Putamen (tissue), 1 donor: ENCODE measurements at regions not wholly inside any gene's neighbourhood (a gene's known extent, or its start where the extent isn't known, plus 50 kb on each side); places are given as distances from the start of the nearest gene placed in this dataset.
"Not testable (repeated sequence)": the region's sequence is repeated elsewhere in the genome, so short reads cannot be mapped to it uniquely, and the experiment has no call there.

Experiments
- DNase-seq: peaks from one replicate; pipeline ENCODE4 v3.0.0-alpha.2; 2016; ENCODE audit warnings: low spot score

DNA sequence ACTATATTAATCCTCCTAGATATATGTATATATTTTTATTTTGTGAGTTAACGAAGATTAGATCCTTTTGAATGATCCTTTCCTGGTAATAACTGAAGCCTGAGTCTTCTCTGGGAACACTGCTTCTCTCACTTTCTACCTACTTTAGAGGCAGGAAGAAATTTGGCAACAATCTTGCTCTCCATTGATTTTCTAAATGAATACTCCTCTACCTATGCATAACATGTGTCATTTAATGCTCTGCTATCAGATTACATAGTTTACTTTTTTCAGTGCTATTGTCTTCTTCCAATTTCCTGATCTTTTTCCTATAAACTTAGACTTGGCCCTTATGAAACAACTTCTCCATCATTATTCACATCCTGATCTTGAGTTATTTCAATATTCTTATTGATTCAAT lies 60.4 kb upstream of the PDHA2 start:
- no peak for DNase-seq

DNA sequence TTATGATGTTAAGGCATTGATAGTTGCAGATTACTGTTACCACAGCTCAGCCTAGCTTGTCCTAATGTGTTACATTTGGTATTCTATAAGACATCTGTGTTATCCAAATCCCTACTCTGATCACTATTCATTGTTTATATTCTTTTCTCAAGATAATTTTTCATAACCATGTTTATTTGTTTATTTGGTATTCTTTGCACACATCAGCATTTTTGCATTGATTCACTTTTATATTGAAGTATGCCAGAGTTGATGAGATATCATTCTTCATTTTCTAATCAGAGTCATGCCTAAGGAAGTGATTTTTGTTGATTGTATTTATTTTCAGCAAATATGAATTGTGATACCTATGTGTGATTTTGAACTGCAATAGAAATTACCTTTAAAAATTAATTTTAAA lies 61.2 kb upstream of the PDHA2 start:
- DNase-seq: no peak

DNA sequence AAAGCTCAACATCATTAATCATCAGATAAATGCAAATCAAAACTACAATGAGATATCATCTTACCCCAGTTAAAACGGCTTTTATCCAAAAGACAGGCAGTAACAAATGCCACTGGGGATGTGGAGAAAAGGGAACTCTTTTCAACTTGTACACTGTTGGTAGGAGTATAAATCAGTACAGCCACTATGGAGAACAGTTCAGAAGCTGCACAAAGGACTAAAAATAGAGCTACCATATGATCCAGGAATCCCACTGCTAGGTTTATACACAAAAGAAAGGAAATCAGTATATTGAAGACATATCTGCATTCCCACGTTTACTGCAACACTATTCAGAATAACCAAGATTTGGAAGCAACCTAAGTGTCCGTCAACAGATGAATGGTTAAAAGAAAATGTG lies 69.3 kb upstream of the PDHA2 start:
- DNase-seq: not testable (repeated sequence)

DNA sequence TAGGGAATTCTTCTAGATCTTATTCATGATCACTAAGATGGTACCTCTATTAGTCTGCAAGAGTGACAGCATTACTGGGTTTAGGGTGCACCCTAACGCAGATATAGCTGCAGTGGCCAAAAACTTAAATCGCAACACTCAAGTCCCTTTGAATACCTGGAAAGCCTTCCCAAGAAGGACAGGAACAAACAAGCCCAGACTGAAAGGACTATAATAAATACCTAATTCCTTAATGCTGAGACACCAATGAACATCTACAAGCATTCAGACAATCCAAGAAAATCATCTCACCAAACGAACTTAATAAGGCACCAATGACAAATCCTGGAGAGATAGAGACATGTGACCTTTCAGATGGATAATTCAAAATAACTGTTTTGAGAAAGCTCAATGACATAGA lies 74.9 kb upstream of the PDHA2 start:
- DNase-seq: no peak

DNA sequence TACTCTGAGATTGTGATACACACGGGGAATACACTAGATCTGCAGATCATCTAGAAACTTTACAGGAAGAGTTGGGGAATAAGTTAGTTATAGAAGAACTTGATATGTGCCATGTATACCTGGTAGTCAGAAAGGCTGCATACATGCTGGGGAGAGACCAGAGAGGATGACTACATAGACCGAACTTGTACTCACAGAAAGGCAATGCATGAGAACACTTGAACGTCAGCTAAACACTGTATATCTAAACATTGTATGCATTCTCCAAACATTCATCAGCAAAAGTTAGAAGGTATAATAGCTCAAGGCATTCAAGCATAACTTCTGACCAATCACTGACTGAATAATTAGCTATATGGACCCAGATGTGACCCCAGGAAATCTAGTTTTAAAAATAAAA lies 78.0 kb upstream of the PDHA2 start:
- DNase-seq: no peak

DNA sequence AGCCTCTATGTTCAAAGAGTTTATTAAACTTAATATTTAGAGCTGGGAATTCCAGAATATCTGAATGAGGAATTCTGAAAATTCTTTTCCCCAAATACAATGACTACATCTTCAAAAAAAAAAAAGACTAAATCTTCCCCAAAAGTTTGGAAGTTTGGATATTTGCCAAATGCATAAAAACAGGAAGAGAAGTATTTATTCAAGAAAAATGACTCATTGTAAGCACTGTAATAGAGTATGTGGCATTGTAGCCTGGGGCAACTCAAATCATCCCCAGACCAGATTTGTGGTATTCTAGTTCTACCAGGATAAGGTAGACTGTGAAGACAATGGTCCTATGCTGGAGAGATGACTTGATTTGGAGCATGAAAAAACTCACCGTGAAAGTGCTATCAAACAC lies 78.5 kb upstream of the PDHA2 start:
- no peak for DNase-seq

DNA sequence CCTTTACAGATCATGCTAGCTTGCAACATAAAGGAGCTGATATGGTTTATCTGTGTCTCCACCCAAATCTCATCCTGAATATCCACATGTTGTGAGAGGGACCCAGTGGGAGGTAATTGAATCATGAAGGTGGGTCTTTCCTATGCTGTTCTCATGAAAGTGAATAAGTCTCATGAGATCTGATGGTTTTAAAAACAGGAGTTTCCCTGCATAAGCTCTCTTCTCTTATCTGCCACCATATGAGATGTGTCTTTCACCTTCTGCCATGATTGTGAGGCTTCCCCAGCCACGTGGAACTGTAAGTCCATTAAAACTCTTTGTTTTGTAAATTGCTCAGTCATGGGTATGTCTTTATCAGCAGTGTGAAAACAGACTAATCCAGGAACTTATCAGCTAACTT lies 79.2 kb upstream of the PDHA2 start:
- not testable (repeated sequence) for DNase-seq

DNA sequence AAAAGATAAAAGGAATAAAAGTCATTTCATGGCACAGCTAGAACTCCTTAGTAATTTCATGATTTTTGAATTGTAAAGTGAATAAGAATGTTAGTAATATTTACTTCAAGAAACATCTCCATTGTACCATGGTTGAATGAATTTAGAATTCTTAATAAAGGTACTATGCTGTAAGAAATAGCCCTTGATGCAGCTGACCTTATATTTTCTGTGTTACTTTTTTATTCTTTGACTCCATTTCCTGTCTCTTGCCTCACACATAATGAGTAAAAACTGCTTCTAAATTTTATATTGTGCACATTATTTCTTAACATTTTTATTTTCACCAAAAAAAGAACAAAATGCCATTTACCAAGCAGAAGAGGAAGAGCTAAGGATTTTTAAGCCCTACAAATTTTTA lies 81.9 kb upstream of the PDHA2 start:
- DNase-seq: no peak

DNA sequence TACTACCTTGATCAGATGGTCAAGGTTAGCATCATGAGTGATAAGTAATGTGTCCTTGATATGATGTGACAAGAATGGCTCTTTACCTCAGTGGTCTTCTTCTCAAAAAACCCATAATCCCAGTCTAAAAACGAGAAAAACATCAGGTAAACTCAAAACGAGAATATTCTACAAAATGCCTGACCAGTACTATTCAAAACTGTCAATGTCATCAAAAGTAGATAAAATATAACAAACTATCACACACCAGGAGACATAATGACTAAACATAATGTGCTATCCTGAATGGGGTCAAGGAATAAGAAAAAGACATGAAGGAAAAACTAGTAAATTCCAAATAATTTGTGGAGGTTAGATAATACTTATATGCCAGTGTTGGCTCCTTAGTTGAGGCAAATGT lies 85.2 kb upstream of the PDHA2 start:
- DNase-seq: no peak

DNA sequence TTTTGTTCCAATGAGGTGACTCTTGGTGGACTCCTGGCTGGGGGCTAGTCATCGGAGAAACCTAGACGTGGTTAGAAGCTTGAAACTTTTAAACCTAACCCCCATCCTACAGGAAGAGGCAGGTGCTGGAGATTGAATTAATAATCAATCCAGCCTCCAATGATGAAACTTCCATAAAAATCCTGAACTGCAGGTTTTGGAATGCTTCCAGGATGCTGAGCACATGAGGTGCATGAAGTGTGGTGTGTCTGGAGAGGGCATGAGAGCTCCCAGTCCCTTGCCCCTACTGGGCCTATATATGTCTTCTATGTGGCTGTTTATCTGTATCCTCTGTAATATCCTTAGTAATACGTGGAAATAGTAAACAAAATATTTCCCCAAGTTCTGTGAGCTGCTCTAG lies 90.7 kb upstream of the PDHA2 start:
- no peak for DNase-seq

DNA sequence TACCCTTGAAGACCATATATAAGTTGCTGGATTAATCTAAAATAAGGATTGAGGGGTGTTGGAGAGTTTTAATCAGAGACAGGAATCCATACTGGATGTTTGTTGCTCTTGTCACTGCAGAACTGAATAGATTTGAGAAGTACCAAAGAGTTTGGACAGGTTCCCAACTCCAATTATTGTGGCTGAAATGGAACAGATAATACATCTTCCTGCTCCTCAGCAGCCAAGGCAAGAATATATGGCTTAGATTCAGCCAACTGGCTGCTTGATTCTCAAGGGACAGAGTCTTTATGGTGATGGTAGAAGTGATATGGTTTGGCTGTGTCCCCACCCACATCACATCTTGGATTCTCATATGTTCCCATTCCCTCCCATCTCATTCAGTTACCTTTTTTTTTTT lies 97.0 kb upstream of the PDHA2 start:
- no peak for DNase-seq

DNA sequence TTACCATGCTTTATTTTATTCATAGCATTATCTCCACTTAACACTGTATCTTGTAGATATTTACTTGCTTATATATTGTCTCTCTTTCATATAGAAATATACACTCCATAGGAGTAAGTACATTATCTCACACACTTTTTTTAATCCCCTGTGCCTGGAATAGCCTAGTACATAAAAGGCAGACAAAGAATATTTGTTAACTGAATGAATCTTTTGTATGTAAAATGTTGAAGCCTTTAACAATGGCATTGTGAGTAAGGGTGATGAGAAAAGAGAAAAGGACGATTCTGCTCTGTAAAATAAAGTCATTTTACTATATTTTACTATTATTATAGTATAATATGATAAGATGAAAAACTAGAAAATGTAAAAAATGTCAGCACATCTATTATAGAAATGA lies 97.7 kb upstream of the PDHA2 start:
- peak; percentile 57 for DNase-seq

DNA sequence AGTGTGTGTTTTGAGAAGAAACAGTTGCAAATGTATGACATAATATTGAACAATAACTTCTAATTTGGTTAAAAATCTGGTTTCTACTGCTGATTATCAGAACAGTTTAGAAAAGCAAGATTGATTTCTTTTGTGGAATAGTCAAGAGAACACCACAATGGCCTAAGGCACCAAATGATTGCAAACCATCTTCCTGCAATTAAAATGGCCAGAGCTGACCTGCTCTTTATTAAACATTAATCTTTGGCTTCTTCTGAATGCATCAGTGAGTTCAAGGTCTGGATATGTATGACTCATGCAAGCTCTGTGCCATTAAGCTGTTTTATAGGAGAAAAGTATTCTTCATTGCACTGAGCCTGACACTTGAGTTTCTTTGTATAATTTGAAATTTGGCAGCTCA lies 107.8 kb upstream of the PDHA2 start:
- no peak for DNase-seq

DNA sequence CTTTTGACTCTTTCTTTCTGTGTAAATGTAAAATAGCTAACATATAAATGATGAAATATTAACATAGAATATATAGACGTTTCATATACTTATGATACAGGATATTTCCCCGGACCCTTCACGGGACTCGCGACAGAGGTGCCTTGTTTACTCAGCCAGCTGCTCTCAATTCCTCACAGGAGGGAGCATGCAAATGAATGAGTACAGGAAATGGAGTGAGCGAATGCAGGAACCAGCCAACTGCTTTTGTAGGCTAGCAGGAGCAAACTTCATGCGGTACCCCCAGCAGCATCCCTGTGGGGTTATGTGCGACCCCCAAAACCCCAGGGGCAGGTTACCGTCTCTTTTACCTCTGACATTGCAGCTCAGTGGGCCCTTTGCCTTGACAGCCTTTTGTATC lies 110.3 kb upstream of the PDHA2 start:
- DNase-seq: no peak

DNA sequence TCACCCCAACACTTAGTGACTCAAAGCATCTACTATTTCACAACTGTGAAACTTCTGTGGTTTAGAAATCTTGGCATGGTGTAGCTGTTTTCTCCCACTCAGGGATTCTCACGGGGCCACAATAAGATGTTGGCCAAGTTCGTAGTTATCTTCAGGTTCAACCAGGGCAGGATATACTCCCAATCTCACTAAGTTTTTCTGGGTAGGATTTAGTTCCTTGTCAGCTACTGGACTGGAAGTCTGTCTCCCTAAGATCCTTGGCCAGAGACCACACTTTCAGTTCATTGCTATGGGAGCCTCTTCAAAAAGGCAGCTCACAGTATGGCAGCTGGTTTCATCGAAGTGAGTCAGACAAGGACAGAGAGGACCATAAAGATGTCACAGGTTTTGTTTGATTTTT lies 111.7 kb upstream of the PDHA2 start:
- DNase-seq: no peak

DNA sequence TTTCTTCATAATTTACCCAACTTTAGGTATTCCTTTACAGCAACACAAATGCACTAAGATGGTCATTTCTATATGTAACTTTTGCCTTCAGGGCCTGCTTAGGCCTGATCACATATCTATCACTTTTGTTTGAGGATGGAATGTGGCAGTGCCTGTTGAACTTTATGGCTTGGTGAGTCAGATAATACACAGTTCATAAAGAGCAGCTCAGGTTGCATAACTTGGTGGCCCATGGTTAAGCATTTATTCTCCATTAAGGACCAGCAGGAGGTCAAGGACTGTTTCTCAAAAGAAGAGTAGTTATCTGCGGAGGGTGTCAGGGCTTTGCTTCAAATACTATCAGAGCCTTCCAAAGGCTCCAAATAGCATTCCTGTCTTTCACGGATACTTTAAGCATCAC lies 124.1 kb upstream of the PDHA2 start:
- DNase-seq: no peak

DNA sequence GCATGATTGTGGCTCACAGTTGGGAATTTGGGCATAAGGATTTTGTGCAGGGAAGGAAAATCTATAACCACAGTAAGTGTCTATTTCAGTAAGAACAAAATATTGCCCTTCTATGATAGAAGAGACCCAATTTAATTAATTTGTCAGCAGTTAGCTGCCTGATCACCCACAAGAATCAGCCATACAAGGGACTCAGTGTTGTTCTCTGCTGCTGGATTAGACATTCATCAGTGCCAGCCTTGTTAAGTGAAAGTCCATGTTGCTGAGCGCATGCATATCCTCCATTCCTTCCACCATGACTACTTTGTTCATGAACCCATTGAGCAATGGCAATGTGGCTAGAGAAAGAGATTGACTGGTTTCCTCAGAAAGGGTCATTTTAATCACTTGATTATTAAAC lies 125.3 kb upstream of the PDHA2 start:
- DNase-seq: no peak

DNA sequence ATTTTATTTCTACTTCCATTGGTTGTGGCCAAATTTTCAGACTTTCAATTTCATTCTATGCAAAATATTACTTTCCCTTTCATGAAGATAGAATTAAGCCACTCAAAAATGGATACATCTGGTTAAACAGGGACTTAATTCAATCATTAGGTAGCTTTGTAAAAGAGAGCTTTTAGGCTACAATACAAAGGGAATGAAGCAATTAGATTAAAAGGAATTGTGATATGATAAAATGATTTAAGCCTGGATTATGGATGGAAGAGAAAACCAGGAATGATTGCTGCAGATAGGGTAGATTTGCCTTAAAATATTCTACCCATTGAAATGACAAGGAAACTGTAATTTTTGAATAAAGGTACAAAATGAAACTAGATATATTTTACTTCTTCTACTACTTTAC lies 134.6 kb upstream of the PDHA2 start:
- DNase-seq: no peak

DNA sequence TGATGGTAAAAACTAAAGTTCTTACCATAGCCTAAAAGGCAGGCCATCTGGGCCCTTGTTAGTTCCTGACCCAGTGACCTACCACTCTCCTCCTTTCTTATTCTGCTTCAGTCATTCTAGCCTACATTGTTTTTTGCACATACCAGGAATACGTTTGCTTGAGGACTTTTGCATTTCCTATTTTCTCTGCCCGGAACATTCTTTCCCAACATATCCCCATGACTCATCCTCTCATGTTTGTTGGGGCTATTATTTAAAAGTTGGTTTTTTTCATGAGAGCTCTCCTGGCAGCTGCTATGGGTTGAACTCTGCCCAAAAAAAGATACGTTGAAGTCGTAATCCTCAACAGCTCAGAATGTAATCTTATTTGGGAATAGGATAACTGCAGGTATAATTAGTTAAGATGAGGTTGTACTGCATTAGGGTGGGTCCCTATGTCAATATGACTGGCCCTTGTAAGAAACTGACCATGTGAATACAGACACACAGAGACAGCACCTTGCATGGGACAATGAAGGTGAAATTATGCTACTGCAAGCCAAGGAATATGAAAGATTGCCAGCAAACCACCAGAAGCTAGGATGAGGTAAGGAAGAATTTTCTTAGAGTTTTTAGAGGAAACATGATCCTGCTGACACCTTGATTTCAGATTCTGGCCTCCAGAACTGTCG lies 138.3 kb upstream of the PDHA2 start:
- DNase-seq: no peak

DNA sequence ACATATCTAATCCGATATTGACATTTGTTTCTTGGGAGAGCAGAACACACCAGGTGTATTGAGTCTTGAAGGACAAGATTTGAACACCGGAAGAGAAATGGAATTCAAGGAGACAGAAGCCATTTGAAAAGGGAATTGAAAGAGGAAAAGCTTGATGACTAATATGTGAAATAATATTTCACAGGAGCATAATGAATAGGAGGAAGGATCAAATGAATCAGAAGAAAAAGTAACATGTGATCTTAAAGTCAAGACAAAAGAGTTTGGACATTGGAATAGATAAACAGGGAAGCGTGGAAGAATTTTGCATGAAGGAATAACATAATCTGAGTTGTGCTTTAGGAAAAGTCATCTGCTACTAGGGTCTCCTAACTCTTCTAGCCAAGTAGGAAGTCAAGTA lies 145.5 kb upstream of the PDHA2 start:
- DNase-seq: no peak

DNA sequence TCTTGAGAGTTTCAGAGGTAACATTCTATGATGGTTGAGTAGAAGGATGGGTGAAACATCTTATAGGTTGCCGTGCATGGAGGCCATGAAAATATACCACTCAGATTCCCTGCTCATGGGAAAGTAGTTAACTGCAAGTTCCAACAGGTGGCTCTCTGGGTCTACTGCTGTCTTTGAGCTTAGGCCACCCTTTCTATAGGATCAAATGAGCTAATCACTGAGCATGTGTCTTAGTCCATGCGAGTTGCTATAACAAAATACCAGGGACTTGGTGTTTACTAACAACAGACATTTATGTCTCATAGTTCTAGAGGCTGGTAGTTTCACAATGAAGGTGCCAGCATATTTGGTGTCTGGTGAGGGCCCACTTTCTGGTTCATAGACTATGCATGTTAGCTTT lies 144.8 kb upstream of the UNC5C start:
- DNase-seq: no peak

DNA sequence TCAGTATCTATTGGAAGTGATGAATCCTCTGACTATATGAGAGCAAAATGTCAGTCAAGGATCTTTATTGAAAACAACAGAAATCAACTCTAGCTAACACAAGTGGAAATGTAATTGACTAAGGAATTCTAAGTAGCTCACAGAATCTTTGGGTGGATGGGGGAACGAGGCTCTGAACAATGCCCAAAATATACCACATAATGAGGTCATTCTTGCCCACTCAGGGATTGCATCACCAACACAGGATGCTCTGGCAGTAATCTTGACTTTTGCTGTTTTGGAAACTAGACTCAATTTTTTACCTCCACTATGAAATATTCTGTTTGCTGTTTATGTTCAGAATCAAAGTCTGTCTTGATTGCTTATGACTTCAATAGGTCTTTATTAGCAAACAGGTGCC lies 127.4 kb upstream of the UNC5C start:
- DNase-seq: no peak

DNA sequence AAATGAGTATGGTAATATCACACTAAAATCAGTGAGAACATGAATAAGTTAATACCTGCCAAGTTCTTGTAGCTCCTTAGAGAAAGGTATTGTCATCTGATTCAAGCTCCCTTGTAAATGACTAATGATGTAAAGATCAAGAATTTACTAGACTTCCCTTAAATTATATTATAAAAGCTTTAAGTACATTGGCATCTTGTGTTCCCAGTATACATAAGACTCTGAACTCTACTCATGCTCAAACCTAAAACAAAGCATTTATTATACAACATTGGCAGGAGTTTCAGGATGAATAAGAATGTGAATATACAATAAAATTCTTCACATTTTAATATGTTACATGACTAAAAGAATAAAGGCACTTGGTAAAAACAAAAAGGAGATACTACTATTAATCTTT lies 126.8 kb upstream of the UNC5C start:
- no peak for DNase-seq

DNA sequence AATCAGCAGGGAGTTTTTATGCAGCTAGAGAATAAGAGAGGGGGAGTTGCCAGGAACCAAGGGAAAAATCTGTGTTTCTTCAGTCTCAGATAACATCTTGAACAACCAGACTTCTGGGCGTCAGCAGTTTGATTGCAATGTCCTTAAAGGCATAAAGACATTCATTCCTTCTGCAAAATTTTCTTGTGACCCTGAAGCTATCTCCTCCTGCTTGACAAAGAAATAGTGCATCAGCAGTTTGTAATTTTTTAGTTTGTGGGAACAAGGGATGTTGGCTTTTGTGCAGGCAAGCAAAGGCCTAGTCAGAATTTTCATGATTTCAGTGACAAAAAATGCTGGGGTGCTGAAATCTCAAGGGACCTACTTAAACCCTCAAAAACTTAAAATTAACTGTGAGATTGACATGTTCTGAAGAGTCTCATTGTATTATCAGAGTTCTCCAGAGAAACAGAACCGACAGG lies 125.8 kb upstream of the UNC5C start:
- DNase-seq: no peak

DNA sequence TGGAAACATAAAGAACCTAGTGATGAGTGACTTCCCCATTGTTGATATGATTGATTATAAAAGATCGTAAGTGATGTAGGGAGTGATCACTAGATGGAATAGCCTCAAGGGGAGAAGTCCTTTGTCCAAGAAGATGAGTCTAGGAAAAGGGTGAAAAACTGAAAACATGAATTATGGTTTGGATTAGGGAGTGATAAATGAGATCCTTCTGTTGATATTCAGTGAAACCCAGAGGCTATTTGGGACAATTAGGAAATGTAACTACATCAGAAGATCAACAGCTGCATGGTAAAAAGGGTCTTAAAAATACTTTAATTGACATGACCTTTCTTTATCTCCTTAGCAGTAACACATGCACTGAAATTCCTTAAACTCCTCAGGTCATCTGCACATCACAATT lies 124.0 kb upstream of the UNC5C start:
- DNase-seq: no peak
